HG02642 (cell line): ENCODE measurements at regions not wholly inside any gene's neighbourhood (a gene's known extent, or its start where the extent isn't known, plus 50 kb on each side); places are given as distances from the start of the nearest gene placed in this dataset.

Source experiments
- ATAC-seq: cut with Tn5 transposase; IDR thresholded peaks from one replicate; pipeline ENCODE4 v1.9.1; 2021; ENCODE audit warnings: mild to moderate bottlenecking; ENCODE audit not compliant: unreplicated experiment, poor library complexity

DNA sequence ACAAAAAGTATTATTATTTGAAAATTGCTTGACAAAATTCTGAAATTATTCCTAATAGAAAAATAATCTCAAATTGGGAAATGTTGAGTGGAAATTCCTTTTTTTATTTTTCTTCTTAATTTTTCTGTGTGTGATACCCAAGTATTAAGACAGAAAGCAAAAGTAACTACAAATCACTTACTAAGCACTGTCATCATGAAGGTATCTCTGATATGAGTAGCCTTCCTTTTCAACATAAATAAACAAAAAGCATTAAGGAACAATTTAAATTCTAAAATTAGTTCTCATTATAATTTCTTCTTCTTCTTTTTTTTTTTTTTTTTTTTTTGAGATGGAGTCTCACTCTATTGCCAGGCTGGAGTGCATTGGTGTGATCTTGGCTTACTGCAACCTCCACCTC lies 174.2 kb upstream of the RBMS1 start:
- no peak for ATAC-seq

DNA sequence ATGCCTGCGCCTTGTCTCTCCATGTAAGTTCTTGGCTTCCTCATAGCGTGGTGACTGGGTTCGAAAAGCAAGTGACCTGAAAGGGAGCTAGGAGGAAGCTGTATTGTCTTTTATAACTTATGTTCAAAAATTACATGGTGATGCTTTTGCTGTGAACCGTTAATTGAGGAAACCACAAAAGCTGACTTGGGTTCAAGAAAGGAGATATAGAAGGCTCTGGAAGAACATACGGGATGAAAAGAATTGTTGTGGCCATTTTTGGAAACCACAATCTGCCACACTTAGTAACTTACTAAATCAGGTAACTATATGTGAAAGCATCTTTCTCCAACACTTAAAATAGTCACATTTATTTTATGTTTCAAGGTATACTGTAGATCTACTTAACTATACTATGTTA lies 177.0 kb upstream of the RBMS1 start:
- ATAC-seq: no peak

DNA sequence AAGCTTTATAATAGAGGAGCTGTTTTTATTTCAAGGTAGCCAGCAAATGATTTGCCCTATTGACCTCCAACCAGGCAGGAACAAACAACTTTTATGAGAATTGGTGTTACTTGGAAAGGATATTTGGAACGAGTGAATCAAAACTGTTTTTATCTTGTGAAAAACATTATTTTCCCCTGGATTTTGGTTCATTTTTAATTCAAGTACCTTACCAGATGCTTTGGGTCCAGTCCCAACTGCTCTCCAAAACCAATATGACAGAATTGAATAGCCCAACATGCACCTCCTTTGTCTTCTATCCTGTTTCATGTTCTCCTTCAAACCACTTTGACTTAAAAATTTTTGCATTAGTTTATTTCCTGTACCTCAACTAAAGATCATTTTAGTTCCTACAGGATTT lies 178.6 kb upstream of the RBMS1 start:
- ATAC-seq: no peak

DNA sequence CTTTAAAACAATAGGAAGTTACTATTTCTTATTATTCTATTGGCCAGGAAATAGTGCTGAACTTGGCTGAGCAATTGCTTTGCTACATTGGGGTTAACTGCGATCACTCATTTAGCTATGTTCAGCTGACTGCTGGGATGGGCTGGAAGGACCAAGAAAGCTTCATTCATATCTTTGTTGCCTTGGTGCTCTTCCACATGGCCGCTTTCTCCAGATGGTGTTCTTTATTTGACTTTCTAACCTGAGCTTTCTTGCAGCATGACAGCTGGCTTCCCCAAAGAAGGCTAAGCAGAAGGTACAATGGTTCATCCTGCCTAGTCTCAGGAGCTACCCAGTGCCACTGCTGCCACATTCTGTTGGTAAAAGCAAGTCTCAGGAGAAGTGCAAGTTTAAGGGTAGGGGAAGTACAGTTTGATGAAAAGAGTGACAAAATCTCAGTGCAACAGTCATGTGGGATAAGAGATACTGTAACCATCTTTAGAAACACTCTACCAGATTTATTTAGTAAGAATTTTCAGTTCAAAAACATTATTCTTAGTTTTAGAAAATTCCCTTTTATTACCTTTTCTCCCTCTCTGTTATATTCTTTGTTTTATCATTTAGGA lies 180.6 kb upstream of the RBMS1 start:
- no peak for ATAC-seq

DNA sequence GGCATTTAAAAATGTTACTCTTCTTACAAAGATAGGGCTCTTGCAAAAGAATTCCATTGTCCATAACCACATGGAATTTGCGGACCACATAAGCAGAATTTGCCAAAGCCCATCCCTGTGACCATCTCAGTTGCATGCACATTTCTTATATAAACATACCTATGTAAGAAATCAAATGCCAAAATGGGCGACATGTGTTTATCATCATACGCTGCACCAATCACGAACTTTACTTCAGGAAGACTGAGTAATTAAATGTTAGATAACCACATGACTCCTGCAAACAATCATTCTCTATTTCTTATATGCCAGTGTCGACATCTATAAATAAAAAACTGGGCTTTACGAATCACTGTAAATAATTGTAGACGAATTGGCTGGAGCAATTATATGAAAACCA lies 186.1 kb upstream of the RBMS1 start:
- no peak for ATAC-seq

DNA sequence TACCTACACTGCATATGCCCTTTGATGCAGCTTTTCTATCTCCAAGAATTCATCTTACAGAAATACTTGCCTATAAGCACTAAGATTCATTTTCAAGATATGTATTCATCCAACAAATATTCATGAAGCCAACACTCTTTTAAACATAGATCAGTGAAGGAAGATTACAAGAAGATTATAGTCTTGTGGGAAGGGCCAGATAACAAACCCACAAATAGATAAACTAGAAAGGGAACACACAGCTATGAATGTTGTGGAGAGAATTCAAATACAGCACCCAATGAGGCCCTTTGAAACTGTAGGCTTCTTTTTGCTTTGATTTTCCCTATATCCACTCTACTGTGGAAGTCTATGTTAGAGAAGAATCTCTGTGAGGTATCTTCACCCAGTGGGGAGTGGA lies 186.7 kb upstream of the RBMS1 start:
- no peak for ATAC-seq

DNA sequence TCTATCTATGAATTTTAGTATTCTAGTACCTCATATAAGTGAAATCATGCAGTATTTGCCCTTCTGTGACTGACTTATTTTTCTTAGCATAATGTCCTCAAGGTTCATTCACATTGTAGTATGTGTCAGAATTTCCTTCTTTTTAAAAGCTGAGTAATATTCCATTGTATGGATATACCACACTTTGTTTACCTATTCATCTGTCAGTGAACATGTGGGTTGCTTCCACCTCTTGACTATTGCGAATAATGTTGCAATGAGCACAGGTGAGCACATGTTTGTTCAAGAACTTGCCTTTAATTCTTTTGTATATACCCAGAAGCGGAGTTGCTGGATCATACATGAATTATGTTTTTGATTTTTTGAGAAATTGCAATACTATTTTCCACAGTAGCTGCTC lies 187.4 kb upstream of the RBMS1 start:
- ATAC-seq: no peak

DNA sequence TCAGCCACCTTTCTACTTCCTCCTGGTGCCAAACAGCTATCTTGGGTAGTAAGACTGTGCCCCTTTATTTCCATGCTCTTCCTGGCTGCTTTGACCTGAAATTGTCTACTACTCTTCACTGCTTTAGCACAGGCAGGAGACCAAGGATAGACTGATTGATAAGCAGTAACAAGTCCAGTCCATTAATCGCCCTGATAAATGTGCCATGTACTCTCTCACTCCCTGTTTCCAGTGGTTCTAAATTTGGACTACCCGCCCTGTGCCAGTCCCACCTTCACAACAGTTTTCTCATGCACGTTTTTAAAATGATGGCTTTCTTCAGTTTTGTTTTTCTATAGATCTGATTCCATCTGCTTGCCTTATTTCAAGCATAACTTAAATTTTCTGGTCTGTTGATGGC lies 189.6 kb upstream of the RBMS1 start:
- ATAC-seq: no peak

DNA sequence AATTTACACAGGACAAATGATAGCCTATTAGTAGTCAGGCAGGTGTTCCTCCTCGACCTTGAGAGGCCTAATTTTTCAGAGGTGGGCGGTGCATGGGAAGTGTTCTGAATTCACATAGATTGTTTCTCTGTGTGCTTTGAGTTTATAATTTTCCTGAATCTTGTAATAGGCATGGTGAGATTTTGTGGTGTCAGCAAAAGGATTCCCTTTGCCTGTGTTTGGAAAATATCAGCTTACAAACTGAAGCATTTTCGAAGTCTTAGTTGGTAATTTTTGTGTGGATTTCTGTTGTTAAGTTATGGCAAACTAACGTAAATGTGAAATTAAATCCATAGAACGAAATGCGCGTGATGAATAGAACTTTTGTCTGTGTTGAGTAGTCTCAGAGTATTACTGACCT lies 194.0 kb upstream of the RBMS1 start:
- no peak for ATAC-seq

DNA sequence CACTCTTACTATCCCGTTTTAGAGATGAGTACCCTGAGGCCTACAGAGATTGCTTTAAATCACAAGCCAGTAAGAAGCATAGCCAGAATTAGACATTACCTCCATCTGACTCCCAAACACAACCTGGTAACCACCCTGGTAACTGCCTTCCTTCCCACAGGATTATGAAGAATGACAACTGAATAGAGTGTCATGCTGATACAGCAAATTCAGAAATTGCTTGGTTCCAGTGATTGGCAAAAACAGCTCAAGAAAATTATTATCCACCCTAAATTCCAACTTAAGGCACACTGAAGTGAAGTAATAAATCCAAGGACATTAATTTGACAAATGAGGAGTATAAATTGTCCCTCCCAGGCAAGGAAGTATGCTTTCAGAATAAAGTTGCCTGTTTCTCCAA lies 195.8 kb upstream of the RBMS1 start:
- ATAC-seq: no peak

DNA sequence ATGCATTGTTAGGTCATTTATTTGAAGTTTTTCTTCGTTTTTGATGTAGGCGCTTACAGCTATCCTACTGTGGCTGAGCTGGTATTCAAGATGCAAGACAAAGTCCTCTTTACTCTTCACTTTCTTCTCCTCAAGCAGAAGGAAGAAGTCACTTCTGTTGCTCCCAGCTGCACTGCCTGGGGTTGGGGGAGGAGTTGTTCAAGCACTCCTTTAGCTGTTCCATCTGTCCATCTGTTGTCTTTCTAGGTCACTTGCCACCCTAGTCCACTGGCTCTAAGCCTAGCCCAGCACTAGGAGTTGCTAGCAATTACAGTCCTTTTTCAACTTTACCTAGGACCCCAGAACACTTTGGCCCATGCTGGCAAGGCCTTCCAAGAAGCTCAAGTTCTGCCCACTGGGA lies 200.6 kb upstream of the RBMS1 start:
- ATAC-seq: no peak

DNA sequence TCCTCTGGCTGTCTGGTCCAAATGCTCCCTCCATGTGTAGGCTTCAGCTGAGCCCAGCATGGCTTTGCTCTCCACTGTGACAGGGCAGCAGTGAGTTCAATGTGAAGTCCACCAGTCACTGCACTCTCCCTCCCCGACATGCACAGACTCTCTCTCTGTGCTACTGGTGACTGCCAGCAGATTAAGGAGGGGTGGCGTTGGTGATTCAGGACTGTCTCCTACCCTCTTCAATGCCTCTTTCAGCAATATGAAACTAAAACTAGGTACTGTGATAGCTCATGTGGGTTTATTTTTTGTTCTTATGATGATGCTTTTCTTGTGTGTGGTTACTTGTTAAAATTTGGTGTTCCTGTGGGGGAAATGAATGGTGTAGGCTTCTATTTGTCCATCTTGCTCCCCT lies 201.0 kb upstream of the RBMS1 start:
- no peak for ATAC-seq

DNA sequence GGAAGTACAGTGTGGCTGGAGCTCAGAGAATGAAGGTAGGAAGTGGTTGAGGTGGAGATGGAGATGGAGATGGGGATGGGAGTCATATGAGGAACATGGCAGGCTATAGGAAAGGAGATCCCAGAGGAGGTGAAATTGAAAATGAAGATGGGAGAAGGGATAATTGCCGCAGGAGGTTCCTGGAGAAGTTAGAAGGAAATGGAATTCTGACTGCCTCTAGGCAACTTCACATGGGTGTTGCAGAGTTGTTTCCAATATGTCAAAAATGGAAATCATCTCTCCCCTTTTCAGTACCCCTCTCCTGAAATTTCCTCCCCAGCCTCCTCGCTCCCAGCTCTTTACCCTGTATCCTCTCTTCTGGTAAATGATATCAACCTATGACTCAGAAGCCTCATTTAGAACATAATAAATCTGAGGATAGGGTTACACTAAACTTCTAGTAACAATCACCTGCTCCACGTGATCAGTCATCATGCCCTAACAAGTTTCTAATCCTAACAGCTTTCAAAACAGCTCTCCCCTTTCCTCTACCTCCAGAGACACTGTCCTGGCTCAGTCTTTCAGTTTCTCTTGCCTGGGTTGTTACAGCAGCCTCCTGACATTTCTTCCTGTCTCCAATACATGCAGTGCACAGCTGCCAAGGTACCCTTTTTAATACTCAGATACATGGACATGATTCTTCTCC lies 201.9 kb upstream of the RBMS1 start:
- ATAC-seq: no peak

DNA sequence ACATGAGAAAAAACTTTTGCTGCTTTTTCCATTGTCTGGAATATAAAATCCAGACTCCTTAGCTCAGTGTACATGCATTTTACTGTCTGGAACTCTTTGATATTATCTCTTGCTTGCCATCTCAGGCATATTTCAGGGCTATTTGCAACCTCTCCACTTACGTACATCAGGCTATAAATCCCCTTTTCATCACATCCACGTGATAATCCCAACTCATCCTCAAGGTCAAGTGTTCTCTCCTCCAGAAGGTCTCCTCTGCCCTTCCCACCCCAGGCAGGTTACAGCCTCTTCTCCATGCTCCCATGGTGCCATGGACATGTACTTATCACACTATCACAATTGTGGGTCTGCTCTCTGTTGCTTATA lies 202.5 kb upstream of the RBMS1 start:
- no peak for ATAC-seq

DNA sequence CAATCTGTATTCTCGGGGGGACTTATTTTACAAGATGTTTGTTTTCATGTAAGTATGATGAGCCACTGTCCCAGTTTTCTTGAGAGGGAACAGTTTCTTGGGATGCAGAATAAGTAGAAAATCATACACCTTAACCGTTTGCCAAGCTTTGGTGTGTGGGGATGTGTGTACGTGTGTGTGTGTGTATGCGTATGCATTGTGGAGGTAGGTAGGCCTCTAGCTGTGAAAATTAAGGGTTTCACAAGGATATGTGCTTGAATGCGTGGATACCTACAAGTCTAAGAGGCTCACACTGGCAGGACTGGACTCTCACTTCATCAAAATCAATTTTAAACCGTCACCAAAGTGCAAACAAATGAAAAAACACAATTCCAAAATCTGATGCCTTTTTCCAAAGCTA lies 204.2 kb upstream of the RBMS1 start:
- no peak for ATAC-seq

DNA sequence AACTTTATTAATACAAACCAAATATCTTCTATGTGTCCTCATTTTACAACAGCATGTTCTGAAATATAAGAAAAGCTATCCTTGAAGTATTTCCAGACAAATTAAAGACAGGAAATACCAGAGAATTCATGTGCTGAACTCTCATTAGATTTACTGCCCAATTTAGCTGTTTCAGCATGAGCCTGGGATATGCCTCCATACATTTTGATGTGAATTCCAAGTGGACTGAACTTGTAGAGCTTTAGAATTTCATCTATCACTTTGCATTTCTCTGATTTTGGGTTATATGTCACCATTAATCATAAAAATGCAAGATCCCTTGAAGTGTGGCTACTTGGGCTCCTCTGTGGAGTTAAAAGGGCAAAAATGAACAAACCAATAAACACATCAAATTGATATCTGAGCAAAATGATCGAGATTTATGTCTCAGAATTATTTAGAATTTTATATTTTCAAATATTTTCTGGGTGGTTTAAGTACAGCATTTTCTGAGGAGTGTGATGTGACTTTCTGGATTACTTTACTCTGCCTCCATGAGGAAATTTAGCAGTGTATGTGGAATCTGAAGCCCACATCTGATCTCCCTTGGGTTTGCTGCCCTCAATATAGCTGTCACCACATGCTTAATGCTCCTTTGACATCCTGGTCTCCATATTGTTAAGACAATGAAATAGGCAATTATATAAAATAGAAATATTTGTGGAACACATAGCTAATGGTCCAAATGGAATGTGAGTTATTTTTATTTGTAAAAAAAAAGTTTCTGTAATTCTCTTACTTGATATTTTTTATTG lies 206.6 kb upstream of the RBMS1 start:
- no peak for ATAC-seq

DNA sequence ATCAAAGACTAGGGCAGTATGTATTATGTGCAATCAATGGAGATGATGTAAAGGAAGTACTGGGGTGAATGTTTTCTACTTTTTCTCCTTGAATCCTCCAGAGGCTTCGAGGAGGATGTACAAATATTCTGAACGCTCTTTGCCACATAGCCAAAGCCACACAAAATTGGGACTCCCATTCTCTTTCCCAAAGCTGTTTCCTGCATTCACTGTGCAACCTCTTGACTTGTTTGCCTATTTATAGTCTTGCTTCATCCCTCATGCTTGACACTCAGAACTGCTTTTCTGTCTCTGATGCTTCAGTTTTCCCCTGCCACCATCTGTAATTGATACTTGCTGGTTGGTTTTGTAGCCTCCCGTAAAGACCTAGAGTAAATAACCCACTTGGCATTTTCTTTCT lies 208.2 kb upstream of the RBMS1 start:
- no peak for ATAC-seq

DNA sequence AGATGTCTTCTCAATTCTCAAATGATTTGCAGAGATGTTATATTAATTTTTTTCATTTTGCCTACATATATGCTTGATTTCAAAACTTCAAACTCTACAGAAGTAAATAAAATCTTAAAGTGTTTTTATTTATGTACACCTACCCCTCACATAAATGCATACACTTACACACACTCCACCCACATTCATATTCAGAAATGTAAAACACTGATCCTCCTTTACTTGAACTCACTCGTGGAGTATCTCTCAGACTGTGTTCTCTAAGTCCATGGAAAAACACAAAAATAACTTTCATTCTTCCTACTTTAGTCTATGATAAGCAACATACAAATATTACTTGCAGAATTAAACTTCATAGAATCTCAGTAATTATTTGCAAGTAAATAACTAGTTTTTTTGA lies 209.1 kb upstream of the RBMS1 start:
- no peak for ATAC-seq

DNA sequence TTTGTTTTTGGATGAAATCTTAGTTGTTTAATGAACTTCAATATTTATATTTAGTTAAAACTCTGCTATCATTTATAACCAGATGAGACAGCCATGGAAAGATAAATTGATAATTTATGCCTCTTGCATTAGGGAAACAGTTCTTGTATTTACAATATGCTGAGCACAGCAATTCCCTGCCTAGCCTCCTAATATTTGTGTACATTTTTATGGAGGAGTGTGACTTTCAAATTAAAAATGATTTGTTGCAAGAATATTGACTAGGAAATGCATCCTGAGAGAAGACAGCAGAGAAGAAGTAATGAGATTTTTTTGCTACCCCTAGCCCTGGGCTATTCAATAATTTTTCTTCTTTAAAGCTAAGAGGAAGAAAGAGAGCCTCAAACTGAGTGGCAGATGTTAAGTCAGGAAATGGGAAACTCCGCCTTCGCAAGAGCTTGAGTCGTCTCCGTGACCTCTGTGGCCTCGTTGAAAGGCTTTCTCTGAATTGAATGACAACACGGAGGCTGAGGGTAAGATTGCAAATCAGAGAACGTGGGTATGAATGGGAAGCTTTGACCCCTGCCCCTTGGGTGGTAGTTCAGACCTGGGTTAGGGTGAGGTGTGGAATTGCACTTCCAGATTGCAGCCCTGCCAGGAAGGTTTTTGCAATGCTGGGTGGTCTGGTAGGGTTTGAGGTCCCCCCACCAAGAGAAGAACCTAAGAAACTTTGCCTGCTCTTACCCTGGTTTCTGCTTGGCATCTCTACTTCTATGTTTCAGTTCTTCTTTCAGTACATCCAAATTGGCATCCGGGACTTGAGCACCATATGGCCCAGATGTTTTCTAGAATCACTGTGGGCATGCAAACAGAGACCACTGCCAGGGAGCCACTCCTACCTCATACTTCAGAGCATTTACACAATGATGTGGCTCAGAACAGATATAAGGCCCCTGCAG lies 210.3 kb upstream of the RBMS1 start:
- peak; percentile 94 for ATAC-seq

DNA sequence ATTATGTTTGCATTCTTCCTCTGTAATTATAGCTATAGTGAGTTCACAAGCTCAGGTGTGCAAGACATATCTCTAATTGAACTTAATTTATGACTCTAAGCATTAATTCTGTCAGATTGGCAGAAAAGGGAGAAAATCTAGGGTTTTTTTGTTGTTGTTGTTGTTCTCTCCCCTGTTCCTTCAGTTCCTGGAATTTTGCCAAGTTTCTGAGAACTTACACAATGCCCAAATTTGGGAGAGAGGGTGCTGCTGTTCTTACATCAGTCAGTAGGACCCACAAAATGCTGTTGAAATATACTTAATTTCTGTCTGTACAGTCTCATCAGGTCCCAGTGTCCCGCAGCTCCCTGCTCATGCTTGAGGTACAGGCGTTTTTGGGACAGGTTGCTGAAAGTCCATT lies 221.8 kb upstream of the RBMS1 start:
- ATAC-seq: no peak

DNA sequence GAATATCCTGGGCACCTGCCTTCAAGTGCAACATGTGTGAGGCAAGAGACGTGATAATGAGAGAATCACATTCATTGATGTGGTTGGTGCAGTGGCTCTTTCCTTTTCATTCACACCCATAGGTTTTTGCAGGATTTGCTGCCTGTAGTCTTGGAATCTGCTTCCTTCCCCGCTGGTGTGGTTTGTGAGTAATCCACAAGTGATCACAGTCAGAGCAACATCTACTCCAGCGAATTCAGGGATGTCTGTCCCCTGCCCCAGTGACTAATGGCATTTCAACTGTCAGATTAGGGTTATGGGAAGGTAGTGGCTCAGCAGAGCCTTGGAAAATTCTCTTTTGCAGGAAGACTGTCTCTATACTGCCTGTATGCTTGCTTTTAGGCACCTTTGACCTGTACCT lies 225.5 kb upstream of the RBMS1 start:
- ATAC-seq: no peak
